CD4-positive, alpha-beta memory T cell (primary cell): ENCODE measurements at regions not wholly inside any gene's neighbourhood (a gene's known extent, or its start where the extent isn't known, plus 50 kb on each side); places are given as distances from the start of the nearest gene placed in this dataset.

Source experiments
- CTCF ChIA-PET: fragments of 350-600 bp; sonication (Branson Sonifier 250); formaldehyde crosslinking; loops from one replicate; lab custom pipeline; 2021; ENCODE audit warnings: inconsistent platforms; ENCODE audit not compliant: partially characterized antibody; lab: Charles Lee
- POLR2A ChIA-PET: fragments of 350-600 bp; sonication (Branson Sonifier 250); formaldehyde crosslinking; loops from one replicate; lab custom pipeline; 2021; ENCODE audit not compliant: partially characterized antibody; lab: Charles Lee
- DNase-seq, 5 donors: peaks; one replicate each; pipeline versions ENCODE4 v3.0.0 to v3.0.0-alpha.2; 2020 to 2022; ENCODE audit warnings: mixed read lengths in 1 of 5
- H3K27ac ChIP-seq: one replicate; pipeline ENCODE4 v1.7.0; 2013; ENCODE audit warnings: low read depth, low read length
- H3K27me3 ChIP-seq: 2 replicates; pipeline ENCODE4 v1.7.0; 2013; ENCODE audit warnings: mild to moderate bottlenecking, low read length, moderate library complexity; ENCODE audit not compliant: insufficient read depth
- H3K36me3 ChIP-seq: 2 replicates; pipeline ENCODE4 v1.7.0; 2013; ENCODE audit warnings: mild to moderate bottlenecking, low read length, moderate library complexity; ENCODE audit not compliant: insufficient read depth
- H3K4me1 ChIP-seq: 2 replicates; pipeline ENCODE4 v1.7.0; 2013; ENCODE audit warnings: mild to moderate bottlenecking, low read length, moderate library complexity; ENCODE audit not compliant: insufficient read depth
- H3K4me3 ChIP-seq, 2 donors: one replicate each; pipeline ENCODE4 v1.7.0; 2013; ENCODE audit warnings: low read length in 2 of 2, mild to moderate bottlenecking in 1 of 2
- H3K9me3 ChIP-seq, 2 donors: one replicate each; pipeline ENCODE4 v1.7.0; 2013; ENCODE audit warnings: low read length in 2 of 2, control low read depth in 1 of 2; ENCODE audit not compliant: control insufficient read depth in 1 of 2
- H3K27ac Mint-ChIP-seq, 7 donors: one replicate each; pipeline ENCODE4 v1.8.0; 2020 to 2021; ENCODE audit warnings: mixed read lengths in 7 of 7, mild to moderate bottlenecking in 6 of 7, inconsistent platforms in 3 of 7, moderate library complexity in 3 of 7
- H3K27me3 Mint-ChIP-seq, 2 donors: one replicate each; pipeline ENCODE4 v1.8.0; 2020 to 2021; ENCODE audit warnings: mixed read lengths in 2 of 2
- H3K36me3 Mint-ChIP-seq, 2 donors: one replicate each; pipeline ENCODE4 v1.8.0; 2020 to 2021; ENCODE audit warnings: mixed read lengths in 2 of 2, inconsistent platforms in 1 of 2, mild to moderate bottlenecking in 1 of 2
- H3K4me1 Mint-ChIP-seq, 4 donors: one replicate each; pipeline ENCODE4 v1.8.0; 2020 to 2021; ENCODE audit warnings: mixed read lengths in 4 of 4, mild to moderate bottlenecking in 1 of 4
- H3K4me3 Mint-ChIP-seq, 8 donors: one replicate each; pipeline ENCODE4 v1.8.0; 2020 to 2021; ENCODE audit warnings: mixed read lengths in 8 of 8, mild to moderate bottlenecking in 7 of 8, moderate library complexity in 6 of 8, inconsistent platforms in 3 of 8
- H3K9me3 Mint-ChIP-seq, 8 donors: one replicate each; pipeline ENCODE4 v1.8.0; 2020 to 2021; ENCODE audit warnings: mixed read lengths in 8 of 8, mild to moderate bottlenecking in 5 of 8, inconsistent platforms in 3 of 8, moderate library complexity in 1 of 8
- intact Hi-C: fragments of 100-400 bp; cut with micrococcal nuclease; formaldehyde crosslinking; loops from one replicate; pipeline ENCODE4 v1.15.1; 2023

GRCh38 chr1:79982211-79982610 lies 975.7 kb upstream of the ADGRL4 start:
- Histone ChIP-seq H3K36me3 (no peaks in the 10 kb centered on the region), H3K27me3 (no peaks in the 10 kb centered on the region), H3K4me3 (no peak overlapping the region), H3K27ac (no peak overlapping the region), H3K9me3 (peaks cover 0 to 5% of the 10 kb centered on the region in 2 donors), H3K4me1 (no peaks in the 10 kb centered on the region)
- no peak for DNase-seq
- ChIA-PET POLR2A (no interaction called here), CTCF (no interaction called here)
- intact Hi-C loops: no loop called here
- Mint-ChIP-seq H3K4me3 (no peak overlapping the region), H3K27ac (no peak overlapping the region), H3K9me3 (peaks cover 0 to 13% (median 5%) of the 10 kb centered on the region in 8 donors), H3K27me3 (no peaks in the 10 kb centered on the region), H3K36me3 (no peaks in the 10 kb centered on the region), H3K4me1 (no peaks in the 10 kb centered on the region)

- Mint-ChIP-seq H3K4me3 (no peak overlapping the region), H3K9me3 (peaks cover 0 to 13% (median 5%) of the 10 kb centered on the region in 8 donors), H3K27ac (no peak overlapping the region), H3K36me3 (no peaks in the 10 kb centered on the region), H3K4me1 (no peaks in the 10 kb centered on the region), H3K27me3 (no peaks in the 10 kb centered on the region)
- H3K4me3 ChIP-seq: no peak overlapping the region
- CTCF ChIA-PET: no interaction called here
- POLR2A ChIA-PET: no interaction called here
- no peaks in the 10 kb centered on the region for H3K4me1 ChIP-seq
- peaks cover 0 to 5% of the 10 kb centered on the region in 2 donors for H3K9me3 ChIP-seq
- H3K27ac ChIP-seq: no peak overlapping the region
- intact Hi-C loops: no loop called here
- H3K36me3 ChIP-seq: no peaks in the 10 kb centered on the region
- no peak for DNase-seq
- H3K27me3 ChIP-seq: no peaks in the 10 kb centered on the region
Measured at GRCh38 chr1:79981481-79981880, 975.0 kb upstream of the ADGRL4 start.

- Histone ChIP-seq H3K4me3 (no peak overlapping the region), H3K36me3 (no peaks in the 10 kb centered on the region), H3K9me3 (no peaks in the 10 kb centered on the region), H3K4me1 (no peaks in the 10 kb centered on the region), H3K27ac (no peak overlapping the region), H3K27me3 (no peaks in the 10 kb centered on the region)
- no peaks in the 10 kb centered on the region for H3K4me1 Mint-ChIP-seq
- ChIA-PET CTCF (no interaction called here), POLR2A (no interaction called here)
- intact Hi-C loops: no loop called here
- H3K27me3 Mint-ChIP-seq: no peaks in the 10 kb centered on the region
- H3K4me3 Mint-ChIP-seq: no peak overlapping the region
- no peak overlapping the region for H3K27ac Mint-ChIP-seq
- DNase-seq: no peak
- no peaks in the 10 kb centered on the region for H3K36me3 Mint-ChIP-seq
- peaks cover 0 to 9% (median 4%) of the 10 kb centered on the region in 8 donors for H3K9me3 Mint-ChIP-seq
Measured at GRCh38 chr1:79979346-79979745, 972.8 kb upstream of the ADGRL4 start.

- intact Hi-C loops: no loop called here
- Mint-ChIP-seq H3K9me3 (peaks cover 0 to 7% (median 3%) of the 10 kb centered on the region in 8 donors), H3K27ac (no peak overlapping the region), H3K27me3 (no peaks in the 10 kb centered on the region), H3K4me3 (no peak overlapping the region), H3K36me3 (no peaks in the 10 kb centered on the region), H3K4me1 (no peaks in the 10 kb centered on the region)
- H3K9me3 ChIP-seq: no peaks in the 10 kb centered on the region
- H3K27ac ChIP-seq: no peak overlapping the region
- ChIA-PET POLR2A (no interaction called here), CTCF (no interaction called here)
- no peak overlapping the region for H3K4me3 ChIP-seq
- DNase-seq: no peak
- no peaks in the 10 kb centered on the region for H3K36me3 ChIP-seq
- no peaks in the 10 kb centered on the region for H3K27me3 ChIP-seq
- H3K4me1 ChIP-seq: no peaks in the 10 kb centered on the region
Measured at GRCh38 chr1:79976287-79976686, 969.8 kb upstream of the ADGRL4 start.

- peaks cover 0 to 7% (median 3%) of the 10 kb centered on the region in 8 donors for H3K9me3 Mint-ChIP-seq
- H3K27ac ChIP-seq: no peak overlapping the region
- no peaks in the 10 kb centered on the region for H3K9me3 ChIP-seq
- H3K36me3 Mint-ChIP-seq: no peaks in the 10 kb centered on the region
- no peak overlapping the region for H3K4me3 ChIP-seq
- DNase-seq: no peak
- H3K4me1 ChIP-seq: no peaks in the 10 kb centered on the region
- H3K36me3 ChIP-seq: no peaks in the 10 kb centered on the region
- no peaks in the 10 kb centered on the region for H3K27me3 Mint-ChIP-seq
- no peak overlapping the region for H3K27ac Mint-ChIP-seq
- no peak overlapping the region for H3K4me3 Mint-ChIP-seq
- ChIA-PET CTCF (no interaction called here), POLR2A (no interaction called here)
- H3K4me1 Mint-ChIP-seq: no peaks in the 10 kb centered on the region
- H3K27me3 ChIP-seq: no peaks in the 10 kb centered on the region
- intact Hi-C loops: no loop called here
Measured at GRCh38 chr1:79974659-79975058, 968.1 kb upstream of the ADGRL4 start.

- no peaks in the 10 kb centered on the region for H3K9me3 ChIP-seq
- H3K27me3 ChIP-seq: no peaks in the 10 kb centered on the region
- Mint-ChIP-seq H3K4me1 (no peaks in the 10 kb centered on the region), H3K27ac (no peak overlapping the region), H3K36me3 (no peaks in the 10 kb centered on the region), H3K9me3 (peaks cover 0 to 13% (median 7%) of the 10 kb centered on the region in 8 donors), H3K4me3 (no peak overlapping the region), H3K27me3 (no peaks in the 10 kb centered on the region)
- POLR2A ChIA-PET: no interaction called here
- no peaks in the 10 kb centered on the region for H3K4me1 ChIP-seq
- CTCF ChIA-PET: no interaction called here
- H3K36me3 ChIP-seq: no peaks in the 10 kb centered on the region
- H3K27ac ChIP-seq: no peak overlapping the region
- no peak overlapping the region for H3K4me3 ChIP-seq
- no peak for DNase-seq
- intact Hi-C loops: no loop called here
Measured at GRCh38 chr1:79969886-79970285, 963.4 kb upstream of the ADGRL4 start.

- H3K27me3 Mint-ChIP-seq: no peaks in the 10 kb centered on the region
- POLR2A ChIA-PET: no interaction called here
- H3K4me3 Mint-ChIP-seq: no peak overlapping the region
- no peak overlapping the region for H3K27ac Mint-ChIP-seq
- Histone ChIP-seq H3K4me3 (no peak overlapping the region), H3K27ac (no peak overlapping the region), H3K4me1 (no peaks in the 10 kb centered on the region), H3K36me3 (no peaks in the 10 kb centered on the region), H3K9me3 (no peaks in the 10 kb centered on the region), H3K27me3 (no peaks in the 10 kb centered on the region)
- peaks cover 3 to 29% (median 12%) of the 10 kb centered on the region in 8 donors for H3K9me3 Mint-ChIP-seq
- H3K4me1 Mint-ChIP-seq: no peaks in the 10 kb centered on the region
- no peaks in the 10 kb centered on the region for H3K36me3 Mint-ChIP-seq
- no peak for DNase-seq
- intact Hi-C loops: no loop called here
- CTCF ChIA-PET: no interaction called here
Measured at GRCh38 chr1:79966438-79966837, 959.9 kb upstream of the ADGRL4 start.

GRCh38 chr1:79959635-79960034 lies 953.1 kb upstream of the ADGRL4 start:
- no peak overlapping the region for H3K4me3 ChIP-seq
- no peak overlapping the region for H3K27ac ChIP-seq
- H3K27me3 Mint-ChIP-seq: no peaks in the 10 kb centered on the region
- H3K4me1 ChIP-seq: no peaks in the 10 kb centered on the region
- ChIA-PET POLR2A (no interaction called here), CTCF (no interaction called here)
- H3K36me3 Mint-ChIP-seq: no peaks in the 10 kb centered on the region
- peaks cover 0 to 6% of the 10 kb centered on the region in 2 donors for H3K9me3 ChIP-seq
- peaks cover 5 to 32% (median 13%) of the 10 kb centered on the region in 8 donors for H3K9me3 Mint-ChIP-seq
- H3K36me3 ChIP-seq: no peaks in the 10 kb centered on the region
- no peaks in the 10 kb centered on the region for H3K27me3 ChIP-seq
- peak in 1 of 5 donors; percentile 18 for DNase-seq
- H3K4me1 Mint-ChIP-seq: no peaks in the 10 kb centered on the region
- H3K27ac Mint-ChIP-seq: no peak overlapping the region
- intact Hi-C loops: no loop called here
- H3K4me3 Mint-ChIP-seq: no peak overlapping the region
